PC-9 (cell line): ENCODE measurements at regions not wholly inside any gene's neighbourhood (a gene's known extent, or its start where the extent isn't known, plus 50 kb on each side); places are given as distances from the start of the nearest gene placed in this dataset.
A peak's percentile ranks its signal among the peaks of the same experiment; 100 is the strongest.

ENCODE experiments used
- BruUV-seq: library from RNA; stranded (reverse); fragments of 400-500 nt; replicated peaks from 2 replicates; lab custom pipeline; 2021; lab: Mats Ljungman, UMichigan
- CTCF ChIA-PET: fragments of 300-600 bp; sonication (Branson Sonifier 250); formaldehyde crosslinking; loops from one replicate; lab custom pipeline; 2022; ENCODE audit warnings: antibody characterized with exemption; lab: Charles Lee
- POLR2A ChIA-PET: fragments of 300-600 bp; sonication (Branson Sonifier 250); formaldehyde crosslinking; loops from one replicate; lab custom pipeline; 2022; ENCODE audit warnings: antibody characterized with exemption; ENCODE audit not compliant: unreplicated experiment; lab: Charles Lee
- DNase-seq, 2 experiments: peaks; one replicate each; pipeline versions ENCODE4 v3.0.0 to v3.0.0-alpha.2; 2015 to 2022; ENCODE audit warnings: mixed read lengths in 1 of 2
- H2AFZ ChIP-seq: fragments of 200-600 bp; sonication (generic); 2 replicates; pipeline ENCODE4 v1.8.1; 2017; ENCODE audit warnings: antibody characterized with exemption
- H3F3A ChIP-seq: fragments of 200-600 bp; sonication (generic); 2 replicates; pipeline ENCODE4 v1.8.1; 2017; ENCODE audit warnings: antibody characterized with exemption, mild to moderate bottlenecking, low read depth; ENCODE audit not compliant: insufficient read depth
- H3K27ac ChIP-seq: fragments of 200-600 bp; sonication (generic); 2 replicates; pipeline ENCODE4 v1.6.1; 2016; ENCODE audit warnings: mixed run types
- H3K27me3 ChIP-seq: fragments of 200-600 bp; sonication (generic); 2 replicates; pipeline ENCODE4 v1.6.1; 2016; ENCODE audit warnings: low read depth, mixed run types; ENCODE audit not compliant: insufficient read depth
- H3K36me3 ChIP-seq: fragments of 200-600 bp; sonication (generic); 2 replicates; pipeline ENCODE4 v1.6.1; 2016; ENCODE audit warnings: low read depth, mixed run types
- H3K4me1 ChIP-seq: fragments of 200-600 bp; sonication (generic); replicated peaks from 2 replicates; pipeline ENCODE4 v1.6.1; 2016; ENCODE audit warnings: mixed run types; ENCODE audit not compliant: insufficient read depth
- H3K4me2 ChIP-seq: fragments of 200-600 bp; sonication (generic); 2 replicates; pipeline ENCODE4 v1.6.1; 2017; ENCODE audit warnings: mixed run types
- H3K4me3 ChIP-seq: fragments of 200-600 bp; sonication (generic); 2 replicates; pipeline ENCODE4 v1.6.1; 2016; ENCODE audit warnings: mixed run types
- H3K79me2 ChIP-seq: fragments of 200-600 bp; sonication (generic); 2 replicates; pipeline ENCODE4 v1.6.1; 2017; ENCODE audit warnings: low read depth, mixed run types
- H3K9me2 ChIP-seq: fragments of 200-600 bp; sonication (generic); 2 replicates; pipeline ENCODE4 v1.8.1; 2017; ENCODE audit warnings: mild to moderate bottlenecking; ENCODE audit not compliant: insufficient read depth
- H3K9me3 ChIP-seq: fragments of 200-600 bp; sonication (generic); 2 replicates; pipeline ENCODE4 v1.8.1; 2016; ENCODE audit warnings: low read depth; ENCODE audit not compliant: insufficient read depth
- H4K20me1 ChIP-seq: fragments of 200-600 bp; sonication (generic); 2 replicates; pipeline ENCODE4 v1.8.1; 2017; ENCODE audit not compliant: insufficient read depth
- EZH2 ChIP-seq: fragments of 200-600 bp; sonication (generic); IDR thresholded peaks from 2 replicates; pipeline ENCODE4 v1.8.0; 2017; ENCODE audit warnings: antibody characterized with exemption, low read depth
- intact Hi-C: fragments of 100-400 bp; cut with micrococcal nuclease; formaldehyde crosslinking; loops from one replicate; pipeline ENCODE4 v1.10.0; 2022; ENCODE audit not compliant: unreplicated experiment
- TF ChIP-seq, protein P1 (sequence below): fragments of 200-600 bp; sonication (generic); conservative IDR thresholded peaks from 2 replicates; pipeline ENCODE4 v1.6.1; 2017; ENCODE audit warnings: mixed run types, antibody characterized with exemption, mild to moderate bottlenecking, moderate library complexity

- Histone ChIP-seq H3K79me2 (no peaks in the 10 kb centered on the region), H3K9me2 (no peaks in the 10 kb centered on the region), H3K4me1 (peaks cover 89% of the 10 kb centered on the region), H4K20me1 (no peaks in the 10 kb centered on the region), H2AFZ (no peak overlapping the region), H3K4me3 (no peak overlapping the region), H3K4me2 (no peak overlapping the region), H3K9me3 (no peaks in the 10 kb centered on the region; the same call in 1 of the 2 replicates), H3K27me3 (no peaks in the 10 kb centered on the region), H3K36me3 (no peaks in the 10 kb centered on the region), H3F3A (peaks cover 60% of the 10 kb centered on the region), H3K27ac (0 out of 2 replicates have a peak overlapping the region, but pooled peaks have one; percentile 3)
- TF ChIP-seq, protein P1, sequence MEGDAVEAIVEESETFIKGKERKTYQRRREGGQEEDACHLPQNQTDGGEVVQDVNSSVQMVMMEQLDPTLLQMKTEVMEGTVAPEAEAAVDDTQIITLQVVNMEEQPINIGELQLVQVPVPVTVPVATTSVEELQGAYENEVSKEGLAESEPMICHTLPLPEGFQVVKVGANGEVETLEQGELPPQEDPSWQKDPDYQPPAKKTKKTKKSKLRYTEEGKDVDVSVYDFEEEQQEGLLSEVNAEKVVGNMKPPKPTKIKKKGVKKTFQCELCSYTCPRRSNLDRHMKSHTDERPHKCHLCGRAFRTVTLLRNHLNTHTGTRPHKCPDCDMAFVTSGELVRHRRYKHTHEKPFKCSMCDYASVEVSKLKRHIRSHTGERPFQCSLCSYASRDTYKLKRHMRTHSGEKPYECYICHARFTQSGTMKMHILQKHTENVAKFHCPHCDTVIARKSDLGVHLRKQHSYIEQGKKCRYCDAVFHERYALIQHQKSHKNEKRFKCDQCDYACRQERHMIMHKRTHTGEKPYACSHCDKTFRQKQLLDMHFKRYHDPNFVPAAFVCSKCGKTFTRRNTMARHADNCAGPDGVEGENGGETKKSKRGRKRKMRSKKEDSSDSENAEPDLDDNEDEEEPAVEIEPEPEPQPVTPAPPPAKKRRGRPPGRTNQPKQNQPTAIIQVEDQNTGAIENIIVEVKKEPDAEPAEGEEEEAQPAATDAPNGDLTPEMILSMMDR: no peak
- no peak for TF ChIP-seq EZH2
- ChIA-PET CTCF (no interaction called here), POLR2A (interaction anchor here (0.6 to 0.7 kb wide), 2 partner anchors 151 to 260 kb away, joined by 4 read pairs; partner anchors contain the start of gene HES1)
- intact Hi-C loops: no loop called here
- DNase-seq: peak in 1 of 2 experiments; percentile 37
- BruUV-seq: no TSS peak
These were observed 260.2 kb upstream of the HES1 start for GRCh38 chr3:193875601-193876321.

DNA sequence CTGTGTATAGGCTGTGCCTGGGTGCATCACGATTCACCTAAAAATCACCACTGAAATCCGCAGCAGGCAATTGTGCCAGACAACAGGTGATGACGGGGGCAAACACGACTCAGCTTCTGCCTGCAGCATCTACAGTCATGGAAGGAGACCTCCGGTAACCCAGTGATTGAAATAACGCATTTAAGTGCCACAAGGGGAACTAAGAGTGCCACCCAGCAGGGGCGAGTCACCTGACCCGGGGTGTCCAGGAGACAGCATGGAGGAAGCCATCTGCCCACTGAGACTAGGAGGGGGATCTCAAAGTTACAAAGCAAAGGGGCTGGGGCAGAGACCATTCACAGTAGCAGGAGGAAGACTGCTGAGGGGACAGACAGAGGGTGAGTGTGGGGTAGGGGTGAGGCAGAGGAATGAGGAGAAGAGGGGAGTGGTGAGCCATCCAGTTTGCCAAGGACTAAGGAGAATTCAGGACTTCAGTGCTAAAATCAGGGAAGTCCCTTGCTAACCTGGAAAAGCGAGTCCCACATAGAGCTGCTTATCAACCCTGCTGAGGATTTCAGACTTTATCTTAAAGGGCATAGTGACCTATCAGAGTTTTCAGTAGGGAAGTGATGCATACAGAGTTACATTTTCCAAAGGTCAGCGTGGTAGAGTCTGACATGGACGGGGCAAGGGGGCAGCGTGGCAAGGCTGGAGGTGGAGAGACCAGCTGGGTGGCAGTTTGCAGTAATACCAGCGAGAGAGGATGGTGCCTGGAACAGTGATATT lies 256.7 kb upstream of the HES1 start:
- TF ChIP-seq, protein P1: no peak
- no peak for TF ChIP-seq EZH2
- Histone ChIP-seq H3K4me3 (no peak overlapping the region), H3K79me2 (no peaks in the 10 kb centered on the region), H3F3A (peaks cover 51% of the 10 kb centered on the region), H3K27ac (peak overlapping the region; percentile 77), H3K9me3 (no peaks in the 10 kb centered on the region; the same call in 1 of the 2 replicates), H2AFZ (peak overlapping the region; percentile 18; the same call in 1 of the 2 replicates), H3K27me3 (no peaks in the 10 kb centered on the region), H3K4me2 (peak overlapping the region; percentile 51), H4K20me1 (no peaks in the 10 kb centered on the region), H3K9me2 (no peaks in the 10 kb centered on the region), H3K36me3 (no peaks in the 10 kb centered on the region), H3K4me1 (peaks cover 89% of the 10 kb centered on the region)
- ChIA-PET CTCF (interaction anchor here (0.5 to 0.6 kb wide), 2 partner anchors 65 to 256 kb away, joined by 3 to 6 read pairs; no protein-coding TSS in a partner anchor), POLR2A (interaction anchor here (0.6 to 1.1 kb wide), 3 partner anchors 26 to 87 kb away, joined by 3 to 8 read pairs (median 4); no protein-coding TSS in a partner anchor)
- DNase-seq: peak; percentile 27 to 69
- intact Hi-C loops: no loop called here
- no TSS peak for BruUV-seq

DNA sequence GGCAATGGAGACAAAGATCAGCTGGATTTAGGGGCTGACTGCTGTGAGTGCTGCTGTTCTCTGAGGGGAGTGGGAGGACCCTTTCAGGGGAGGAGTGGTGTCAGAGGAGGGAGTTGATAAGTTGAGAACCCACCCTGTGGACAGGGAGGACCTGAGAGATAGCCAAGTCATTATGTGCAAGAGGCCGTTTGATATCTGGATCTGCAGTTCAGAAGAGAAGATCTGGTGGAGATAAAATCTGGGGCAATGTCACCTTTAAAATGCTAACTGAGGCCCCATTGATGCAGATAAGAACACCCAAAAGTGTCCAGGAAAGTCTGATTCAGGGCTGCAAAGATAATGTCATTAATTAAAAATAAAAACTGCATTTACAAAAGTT lies 256.1 kb upstream of the HES1 start:
- Histone ChIP-seq H2AFZ (0 out of 2 replicates have a peak overlapping the region, but pooled peaks have one; percentile 18), H3K9me2 (no peaks in the 10 kb centered on the region), H3K27me3 (no peaks in the 10 kb centered on the region), H3K79me2 (no peaks in the 10 kb centered on the region), H3K9me3 (no peaks in the 10 kb centered on the region; the same call in 1 of the 2 replicates), H4K20me1 (no peaks in the 10 kb centered on the region), H3K36me3 (no peaks in the 10 kb centered on the region), H3F3A (peaks cover 57% of the 10 kb centered on the region), H3K4me2 (peak overlapping the region; percentile 51), H3K4me1 (peaks cover 92% of the 10 kb centered on the region), H3K4me3 (no peak overlapping the region), H3K27ac (peak overlapping the region; percentile 77)
- peak in 1 of 2 experiments; percentile 32 for DNase-seq
- POLR2A ChIA-PET: interaction anchor here (0.6 kb wide), 2 partner anchors 88 to 255 kb away, joined by 4 to 5 read pairs; no protein-coding TSS in a partner anchor
- CTCF ChIA-PET: interaction anchor here (0.5 to 0.6 kb wide), 2 partner anchors 64 to 255 kb away, joined by 3 to 6 read pairs; no protein-coding TSS in a partner anchor
- TF ChIP-seq, protein P1: no peak
- no peak for TF ChIP-seq EZH2
- no TSS peak for BruUV-seq
- intact Hi-C loops: no loop called here
